GM10266 (cell line): ENCODE measurements at regions not wholly inside any gene's neighbourhood (a gene's known extent, or its start where the extent isn't known, plus 50 kb on each side); places are given as distances from the start of the nearest gene placed in this dataset.
A peak's percentile ranks its signal among the peaks of the same experiment; 100 is the strongest.
"Not testable (repeated sequence)": the region's sequence is repeated elsewhere in the genome, so short reads cannot be mapped to it uniquely, and the experiment has no call there.

Source experiments
- DNase-seq: peaks from one replicate; pipeline ENCODE4 v3.0.0; 2012; ENCODE audit errors: extremely low spot score
- TF ChIP-seq, protein P1 (sequence below): IDR thresholded peaks from 2 replicates; pipeline ENCODE4 v1.5.1; 2012; ENCODE audit warnings: mild to moderate bottlenecking, low read depth; ENCODE audit not compliant: control insufficient read depth, insufficient read depth; ENCODE audit errors: missing control alignments

DNA sequence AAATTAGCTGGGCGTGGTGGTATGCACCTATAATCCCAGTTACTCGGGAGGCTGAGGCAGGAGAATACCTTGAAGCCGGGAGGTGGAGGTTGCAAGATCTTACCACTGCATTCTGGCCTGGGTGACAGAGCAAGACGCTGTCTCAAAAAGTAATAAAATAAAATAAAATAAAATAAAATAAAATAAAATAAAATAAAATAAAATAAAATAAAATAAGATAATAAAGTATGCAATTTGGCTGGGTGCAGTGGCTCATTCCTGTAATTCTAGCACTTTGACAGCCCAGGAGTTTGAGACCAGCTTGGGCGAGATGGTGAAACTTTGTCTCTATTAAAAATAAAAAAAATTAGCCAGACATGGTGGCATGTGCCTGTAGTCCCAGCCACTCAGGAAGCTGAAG is 85.6 kb upstream of the XPO1 start:
- TF ChIP-seq, protein P1, sequence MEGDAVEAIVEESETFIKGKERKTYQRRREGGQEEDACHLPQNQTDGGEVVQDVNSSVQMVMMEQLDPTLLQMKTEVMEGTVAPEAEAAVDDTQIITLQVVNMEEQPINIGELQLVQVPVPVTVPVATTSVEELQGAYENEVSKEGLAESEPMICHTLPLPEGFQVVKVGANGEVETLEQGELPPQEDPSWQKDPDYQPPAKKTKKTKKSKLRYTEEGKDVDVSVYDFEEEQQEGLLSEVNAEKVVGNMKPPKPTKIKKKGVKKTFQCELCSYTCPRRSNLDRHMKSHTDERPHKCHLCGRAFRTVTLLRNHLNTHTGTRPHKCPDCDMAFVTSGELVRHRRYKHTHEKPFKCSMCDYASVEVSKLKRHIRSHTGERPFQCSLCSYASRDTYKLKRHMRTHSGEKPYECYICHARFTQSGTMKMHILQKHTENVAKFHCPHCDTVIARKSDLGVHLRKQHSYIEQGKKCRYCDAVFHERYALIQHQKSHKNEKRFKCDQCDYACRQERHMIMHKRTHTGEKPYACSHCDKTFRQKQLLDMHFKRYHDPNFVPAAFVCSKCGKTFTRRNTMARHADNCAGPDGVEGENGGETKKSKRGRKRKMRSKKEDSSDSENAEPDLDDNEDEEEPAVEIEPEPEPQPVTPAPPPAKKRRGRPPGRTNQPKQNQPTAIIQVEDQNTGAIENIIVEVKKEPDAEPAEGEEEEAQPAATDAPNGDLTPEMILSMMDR = no peak
- no peak for DNase-seq

DNA sequence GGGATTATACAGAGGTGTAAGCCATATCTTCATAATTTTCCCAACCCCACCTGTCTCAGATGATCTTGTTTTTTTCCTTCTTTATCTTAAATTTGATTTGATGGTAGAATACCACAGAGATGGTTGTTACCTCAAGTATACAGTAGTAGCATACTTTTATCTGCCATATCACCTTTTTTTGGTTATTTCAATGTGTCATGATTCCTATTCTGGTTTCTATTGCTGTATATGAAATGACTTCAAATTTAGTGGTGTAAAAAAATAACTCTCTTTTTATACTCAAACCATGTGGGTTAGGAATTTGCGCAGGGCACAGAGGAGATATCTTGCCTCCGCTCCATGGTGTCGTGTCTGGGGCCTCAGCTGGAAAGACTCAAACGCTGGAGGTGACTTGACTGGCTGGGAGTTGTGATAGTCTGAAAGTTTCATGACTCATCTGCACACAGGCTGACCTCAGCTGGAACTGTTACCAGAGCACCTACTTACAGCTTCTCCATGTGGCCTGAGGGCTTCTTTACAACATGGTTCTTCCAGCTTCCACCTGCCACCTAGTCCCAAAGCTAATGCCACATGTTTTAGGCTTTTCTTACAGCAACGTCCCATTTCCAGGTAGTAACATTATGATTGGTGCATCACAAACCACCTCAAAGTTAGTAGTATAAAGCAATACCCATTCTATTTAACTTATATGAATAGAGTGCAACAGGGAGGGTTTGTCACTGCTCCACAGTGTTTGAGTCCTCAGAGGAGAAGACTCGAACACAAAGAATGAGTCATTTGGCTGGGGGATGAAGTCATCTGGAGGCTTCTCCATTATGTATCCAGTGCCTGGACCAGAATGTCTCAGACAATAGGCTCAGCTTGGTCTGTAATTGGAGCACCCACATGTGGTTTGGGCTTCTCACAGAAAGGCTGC is 82.3 kb upstream of the XPO1 start:
- TF ChIP-seq, protein P1 = no peak
- peak; percentile 35 for DNase-seq

DNA sequence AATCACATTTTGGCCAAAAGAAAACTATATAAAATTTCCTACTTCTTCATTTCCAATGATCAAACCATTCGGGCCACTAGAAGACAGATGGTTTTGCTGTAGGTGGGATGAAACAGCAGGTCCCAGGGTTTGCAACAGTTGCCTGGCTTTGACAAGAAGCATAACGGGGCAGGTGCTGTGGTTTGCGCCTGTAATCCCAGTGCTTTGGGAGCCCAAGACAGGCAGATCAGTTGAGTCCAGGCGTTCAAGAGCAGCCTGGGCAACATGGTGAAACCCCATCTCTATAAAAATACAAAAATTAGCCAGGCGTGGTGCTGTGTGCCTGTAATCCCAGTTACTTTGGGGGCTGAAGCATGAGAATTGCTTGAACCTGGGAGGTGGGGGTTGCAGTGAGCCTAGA is 81.4 kb upstream of the XPO1 start:
- DNase-seq = no peak
- TF ChIP-seq, protein P1 = no peak

DNA sequence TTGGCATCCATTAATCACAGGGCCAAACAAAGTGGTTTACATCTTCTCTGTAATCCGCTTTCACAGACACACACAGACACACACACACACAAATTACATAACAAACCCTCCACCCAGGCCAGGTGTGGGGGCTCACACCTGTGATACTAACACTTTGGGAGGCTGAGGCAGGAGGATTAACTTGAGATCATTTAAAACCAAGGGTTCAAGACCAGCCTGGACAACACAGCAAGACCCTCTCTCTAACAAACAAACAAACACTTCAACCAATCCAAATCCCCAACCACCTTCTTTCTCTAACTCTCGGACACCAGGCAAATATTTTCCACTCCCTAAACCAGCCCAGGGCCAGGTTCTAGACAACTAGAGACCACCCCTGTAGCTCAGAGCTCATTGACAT is 79.5 kb upstream of the XPO1 start:
- DNase-seq = no peak
- TF ChIP-seq, protein P1 = no peak

DNA sequence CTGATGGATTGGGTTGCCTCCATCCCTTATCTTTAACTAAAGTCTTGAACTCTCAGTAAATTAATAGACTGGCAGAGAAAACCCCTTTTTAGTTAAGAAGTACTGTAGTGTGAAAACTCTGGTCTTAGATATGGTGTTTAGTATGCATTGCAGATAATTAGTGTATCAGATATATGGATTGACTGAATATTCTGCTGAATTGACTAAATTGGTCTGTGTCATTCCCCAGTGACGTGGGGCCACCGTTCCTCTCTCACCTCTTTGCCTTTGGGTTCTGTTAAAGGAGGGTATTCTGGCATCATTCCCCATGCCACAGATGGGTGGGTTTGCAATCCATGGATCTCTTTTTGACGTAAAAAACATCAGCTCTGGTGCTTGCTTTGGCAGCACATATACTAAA is 67.1 kb upstream of the XPO1 start:
- TF ChIP-seq, protein P1 = no peak
- no peak for DNase-seq

DNA sequence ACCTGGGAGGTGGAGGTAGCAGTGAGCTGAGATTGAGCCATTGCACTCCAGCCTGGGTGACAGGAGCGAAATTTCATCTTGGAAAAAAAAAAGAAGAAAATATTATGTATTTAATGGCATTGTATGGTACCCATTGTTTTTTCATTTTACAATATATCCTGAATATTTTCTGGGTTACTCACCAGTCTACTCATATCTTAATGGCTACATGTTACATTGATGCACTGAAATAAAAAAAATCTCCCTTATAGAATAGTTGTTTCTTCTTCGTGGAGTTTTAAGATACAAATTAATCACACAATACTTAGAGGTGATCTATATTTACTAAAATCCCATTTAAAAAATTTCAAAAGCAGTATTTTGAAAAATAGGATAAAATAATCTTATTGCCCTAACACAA is 66.3 kb upstream of the XPO1 start:
- DNase-seq = no peak
- TF ChIP-seq, protein P1 = no peak

DNA sequence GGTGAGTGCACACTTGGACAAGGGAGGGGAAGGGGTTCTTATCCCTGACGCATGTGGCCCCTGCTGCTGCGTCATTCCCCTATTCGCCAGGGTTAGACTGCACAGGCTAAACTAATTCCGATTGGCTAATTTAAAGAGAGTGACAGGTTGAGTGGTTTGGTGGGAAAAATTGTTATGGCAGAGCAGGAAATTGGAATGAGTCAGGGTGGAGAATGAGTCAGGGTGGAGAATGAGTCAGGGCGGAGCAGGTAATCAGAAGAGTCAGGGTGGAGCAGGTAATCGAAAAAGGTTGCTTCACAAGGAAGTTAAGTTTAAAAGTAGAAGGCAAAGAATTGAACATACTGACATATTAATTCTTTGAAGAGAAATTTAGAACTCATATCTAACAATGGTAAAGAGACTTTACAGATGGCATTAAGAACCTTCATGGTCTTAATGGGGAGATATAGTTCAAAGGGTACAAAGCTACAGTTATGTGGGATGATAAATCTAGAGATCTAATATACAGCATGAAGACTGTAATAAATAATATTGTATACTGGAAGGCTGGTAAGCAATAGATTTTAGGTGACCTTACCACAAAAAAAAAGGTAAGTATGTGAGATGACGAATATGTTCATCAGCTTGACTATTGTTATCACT is 60.5 kb upstream of the XPO1 start:
- not testable (repeated sequence) for DNase-seq
